HFFc6 (cell line): ENCODE measurements at regions not wholly inside any gene's neighbourhood (a gene's known extent, or its start where the extent isn't known, plus 50 kb on each side); places are given as distances from the start of the nearest gene placed in this dataset.

ENCODE experiments used
- DNase-seq: peaks from one replicate; pipeline ENCODE4 v3.0.0-alpha.2; 2018
- H3K27ac Mint-ChIP-seq: 2 replicates; pipeline ENCODE4 v1.8.0; 2020; ENCODE audit warnings: mild to moderate bottlenecking, mixed read lengths
- H3K27me3 Mint-ChIP-seq: 2 replicates; pipeline ENCODE4 v1.8.0; 2021; ENCODE audit warnings: mild to moderate bottlenecking, moderate library complexity, mixed read lengths; ENCODE audit not compliant: insufficient read depth
- H3K36me3 Mint-ChIP-seq: 2 replicates; pipeline ENCODE4 v1.8.0; 2021; ENCODE audit warnings: low read depth, mixed read lengths
- H3K4me1 Mint-ChIP-seq: 2 replicates; pipeline ENCODE4 v1.8.0; 2020; ENCODE audit warnings: low read depth, mixed read lengths
- H3K4me3 Mint-ChIP-seq: 2 replicates; pipeline ENCODE4 v1.8.0; 2020; ENCODE audit warnings: mild to moderate bottlenecking, moderate library complexity, mixed read lengths
- H3K9me3 Mint-ChIP-seq: 2 replicates; pipeline ENCODE4 v1.8.0; 2020; ENCODE audit warnings: mild to moderate bottlenecking, mixed read lengths
- CTCF ChIP-seq: fragments of 200-600 bp; sonication (generic); IDR thresholded peaks from 2 replicates; pipeline ENCODE4 v1.5.0; 2021; ENCODE audit warnings: antibody characterized with exemption, mild to moderate bottlenecking

GRCh38 chr5:124643336-124643735 is 103.1 kb downstream of the ZNF608 start:
- H3K4me1 Mint-ChIP-seq, result peaks cover 27% of the 10 kb centered on the region
- H3K4me3 Mint-ChIP-seq, result no peak overlapping the region
- H3K36me3 Mint-ChIP-seq, result peaks cover 6% of the 10 kb centered on the region; the same call in 1 of the 2 replicates
- H3K27me3 Mint-ChIP-seq, result peaks cover 3% of the 10 kb centered on the region; the same call in 1 of the 2 replicates
- H3K9me3 Mint-ChIP-seq, result no peaks in the 10 kb centered on the region
- DNase-seq, result no peak
- no peak for TF ChIP-seq CTCF
- H3K27ac Mint-ChIP-seq, result no peak overlapping the region

DNA sequence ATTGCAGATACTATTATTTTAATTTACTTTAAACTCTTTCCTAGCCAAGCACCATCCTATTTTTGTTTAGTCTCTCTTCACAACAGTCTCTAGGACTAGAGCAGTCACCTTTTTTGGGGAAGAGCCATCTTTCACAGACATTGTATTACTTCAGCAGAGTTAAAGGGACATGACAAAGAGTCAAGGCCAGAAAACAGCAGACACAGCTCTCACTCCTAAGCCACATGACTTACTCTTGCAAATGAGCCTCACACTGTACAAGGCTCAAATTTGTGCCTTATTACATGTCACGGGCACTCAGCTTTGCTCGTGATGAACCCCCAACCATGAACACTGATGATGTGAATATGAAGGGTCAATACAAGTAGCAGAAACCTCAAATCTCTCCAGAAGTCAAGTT is 104.3 kb downstream of the ZNF608 start:
- H3K27me3 Mint-ChIP-seq, result 0 out of 2 replicates have a peak, but pooled peaks cover 3% of the 10 kb centered on the region
- H3K27ac Mint-ChIP-seq, result no peak overlapping the region
- no peak overlapping the region for H3K4me3 Mint-ChIP-seq
- no peaks in the 10 kb centered on the region for H3K36me3 Mint-ChIP-seq
- H3K4me1 Mint-ChIP-seq, result peaks cover 23% of the 10 kb centered on the region
- DNase-seq, result no peak
- no peak for TF ChIP-seq CTCF
- H3K9me3 Mint-ChIP-seq, result no peaks in the 10 kb centered on the region

GRCh38 chr5:124641154-124641792 is 105.2 kb downstream of the ZNF608 start:
- Mint-ChIP-seq H3K4me1 (peaks cover 15% of the 10 kb centered on the region), H3K4me3 (no peak overlapping the region), H3K27ac (no peak overlapping the region), H3K9me3 (no peaks in the 10 kb centered on the region), H3K36me3 (no peaks in the 10 kb centered on the region), H3K27me3 (0 out of 2 replicates have a peak, but pooled peaks cover 3% of the 10 kb centered on the region)
- TF ChIP-seq CTCF, result no peak
- no peak for DNase-seq

- Mint-ChIP-seq H3K4me1 (peaks cover 30% of the 10 kb centered on the region), H3K27ac (no peak overlapping the region), H3K36me3 (no peaks in the 10 kb centered on the region), H3K27me3 (0 out of 2 replicates have a peak, but pooled peaks cover 3% of the 10 kb centered on the region), H3K9me3 (no peaks in the 10 kb centered on the region), H3K4me3 (no peak overlapping the region)
- TF ChIP-seq CTCF, result no peak
- no peak for DNase-seq
Observed at GRCh38 chr5:124639095-124639665, 107.3 kb downstream of the ZNF608 start.

DNA sequence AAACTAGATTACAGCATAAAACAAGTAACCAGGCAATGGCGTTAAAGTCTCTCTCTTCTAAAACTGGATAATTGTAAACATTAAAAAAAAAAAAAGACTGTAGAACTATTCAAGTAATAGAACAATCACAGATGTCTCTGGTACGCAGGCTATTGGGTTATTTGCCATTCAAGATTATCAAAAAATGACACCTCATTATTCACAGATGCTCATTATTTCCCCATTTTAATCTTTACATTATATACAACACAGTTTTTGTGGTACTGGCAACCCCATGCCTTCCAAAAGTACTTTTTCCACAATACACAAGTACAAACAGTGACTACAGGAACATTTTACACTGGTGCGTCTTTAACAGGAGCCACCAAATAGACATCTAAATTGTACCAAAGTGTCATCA is 109.4 kb downstream of the ZNF608 start:
- peaks cover 42% of the 10 kb centered on the region for H3K4me1 Mint-ChIP-seq
- no peaks in the 10 kb centered on the region for H3K9me3 Mint-ChIP-seq
- H3K36me3 Mint-ChIP-seq, result no peaks in the 10 kb centered on the region; the same call in 1 of the 2 replicates
- DNase-seq, result no peak
- H3K27ac Mint-ChIP-seq, result no peak overlapping the region
- no peak overlapping the region for H3K4me3 Mint-ChIP-seq
- TF ChIP-seq CTCF, result no peak
- no peaks in the 10 kb centered on the region for H3K27me3 Mint-ChIP-seq
